Right ventricle myocardium superior (tissue), 1 donor: ENCODE measurements at regions not wholly inside any gene's neighbourhood (a gene's known extent, or its start where the extent isn't known, plus 50 kb on each side); places are given as distances from the start of the nearest gene placed in this dataset.
"Not testable (repeated sequence)": the region's sequence is repeated elsewhere in the genome, so short reads cannot be mapped to it uniquely, and the experiment has no call there.

Experiments
- ATAC-seq: fragments of 200-7000 bp; cut with Tn5 transposase; one replicate; pipeline ENCODE4 v1.9.1; 2020; ENCODE audit warnings: mild to moderate bottlenecking; ENCODE audit not compliant: poor library complexity
- DNase-seq: peaks from one replicate; pipeline ENCODE4 v3.0.0-alpha.2; 2020
- intact Hi-C: fragments of 100-400 bp; cut with DNase I; formaldehyde crosslinking; loops from one replicate; pipeline ENCODE4 v1.11.2; 2022
- donor health status: DM: no; HTN: yes; CAD: no; lungs with severe emphysema.

DNA sequence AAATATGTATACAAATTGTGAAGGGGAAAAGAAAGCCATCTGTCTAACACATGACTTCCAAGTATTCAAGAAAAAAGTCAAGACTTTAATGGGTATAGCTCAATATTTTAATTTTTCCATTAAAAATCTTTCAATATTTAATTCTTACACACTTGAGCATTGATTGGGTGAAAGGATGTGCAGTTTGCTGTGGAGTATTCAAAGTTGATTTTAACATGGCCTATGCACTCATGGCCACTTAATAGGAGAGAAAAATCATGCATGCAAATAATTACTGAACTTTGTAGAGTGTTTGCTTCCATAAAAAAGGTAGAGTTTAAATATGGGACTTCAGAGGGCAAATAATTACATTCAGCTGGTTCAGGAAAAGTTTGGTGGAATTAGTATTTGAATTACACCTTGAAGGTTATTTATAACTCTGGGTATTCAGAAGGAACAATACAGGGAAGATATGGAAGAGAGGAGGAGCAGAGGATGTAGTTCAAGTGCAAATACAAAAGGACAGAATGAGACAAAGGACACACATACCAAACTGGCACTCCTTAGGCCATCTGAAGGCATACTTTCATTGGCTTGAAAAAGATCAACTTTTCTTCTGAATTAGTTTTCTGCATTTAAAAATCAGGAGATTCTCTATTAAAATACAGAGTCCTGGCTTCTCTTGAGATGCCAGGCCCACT, 90.1 kb downstream of the OTOL1 start:
- DNase-seq (no peak), ATAC-seq (no peak)
- intact Hi-C loops, result no loop called here

DNA sequence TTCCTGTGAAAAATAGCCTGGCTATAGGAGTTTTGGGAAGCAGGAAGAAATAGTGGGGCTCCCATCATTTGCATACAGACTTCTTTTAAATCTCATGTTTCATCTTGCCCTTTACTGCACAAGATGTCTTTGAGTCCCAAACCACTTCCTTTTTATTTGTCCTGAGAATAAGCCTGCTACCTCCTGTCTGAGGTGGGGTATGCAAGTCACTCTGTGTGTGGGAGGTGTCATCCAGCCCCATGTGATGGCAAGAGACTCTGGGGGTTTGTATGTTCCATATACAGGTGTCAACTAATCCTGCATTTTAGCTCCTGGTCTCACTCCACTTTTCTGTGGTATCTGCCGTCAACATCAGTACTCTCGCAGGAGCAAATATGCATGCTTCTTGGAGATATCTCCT, 102.0 kb downstream of the OTOL1 start:
- DNase-seq (no peak), ATAC-seq (no peak)
- intact Hi-C loops, result no loop called here

DNA sequence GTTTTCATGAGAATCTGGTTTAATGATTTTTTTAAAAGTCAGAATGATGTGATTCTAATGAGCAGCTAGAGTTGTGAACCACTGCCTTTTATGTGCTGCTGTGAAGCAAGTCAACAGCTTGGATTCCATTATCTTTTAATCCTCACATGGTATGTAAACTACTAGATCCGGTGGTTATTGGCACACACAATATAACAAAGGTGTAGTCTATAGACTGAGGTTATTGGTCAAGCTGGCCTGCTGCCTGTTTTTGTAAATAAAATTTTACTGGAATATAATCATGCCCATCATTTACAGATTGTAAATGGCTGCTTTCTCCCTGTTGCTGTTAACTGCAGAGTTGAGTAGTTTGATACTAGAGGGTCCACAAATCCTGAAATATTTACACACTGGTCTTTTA, 103.1 kb downstream of the OTOL1 start:
- intact Hi-C loops, result no loop called here
- DNase-seq (no peak), ATAC-seq (no peak)

DNA sequence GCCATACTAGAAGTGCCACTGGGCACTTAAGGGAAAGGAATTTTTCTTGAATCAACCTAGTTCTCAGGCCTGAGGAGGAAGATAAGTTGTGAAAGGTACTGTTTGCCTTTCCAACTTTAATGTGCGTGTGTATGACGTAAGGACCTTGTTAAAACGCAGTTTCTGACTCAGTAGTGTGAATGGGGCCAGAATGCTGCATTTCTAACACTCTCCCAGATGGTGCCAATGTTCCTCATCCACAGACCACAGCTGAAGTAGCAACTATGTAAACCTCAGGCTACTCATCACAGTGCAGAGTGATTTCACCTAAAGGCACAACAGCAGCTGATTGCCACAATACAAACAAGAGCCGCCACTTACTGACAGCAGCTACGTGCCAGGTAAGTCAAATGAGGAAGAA, 103.6 kb downstream of the OTOL1 start:
- intact Hi-C loops, result no loop called here
- ATAC-seq (no peak), DNase-seq (no peak)

DNA sequence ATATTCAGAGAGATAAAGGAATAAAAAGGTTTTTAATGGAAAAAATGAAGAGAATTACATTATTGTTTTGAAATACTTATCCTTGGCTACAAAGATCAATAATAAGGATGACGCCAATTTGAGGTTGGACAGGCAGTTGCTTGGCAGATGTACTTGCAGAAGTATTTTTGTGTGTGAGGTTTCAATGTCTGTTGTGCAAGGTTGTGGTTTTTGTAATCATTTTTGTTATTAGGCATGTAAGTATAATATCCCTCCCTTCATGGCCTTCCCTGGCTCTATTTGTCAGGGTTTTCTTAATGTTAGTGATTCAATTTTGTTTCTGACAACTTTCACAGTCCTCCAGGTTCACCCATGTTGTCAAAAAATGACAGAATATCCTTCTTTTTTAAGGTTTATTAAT, 105.9 kb downstream of the OTOL1 start:
- no peak for ATAC-seq
- no peak for DNase-seq
- intact Hi-C loops, result no loop called here

DNA sequence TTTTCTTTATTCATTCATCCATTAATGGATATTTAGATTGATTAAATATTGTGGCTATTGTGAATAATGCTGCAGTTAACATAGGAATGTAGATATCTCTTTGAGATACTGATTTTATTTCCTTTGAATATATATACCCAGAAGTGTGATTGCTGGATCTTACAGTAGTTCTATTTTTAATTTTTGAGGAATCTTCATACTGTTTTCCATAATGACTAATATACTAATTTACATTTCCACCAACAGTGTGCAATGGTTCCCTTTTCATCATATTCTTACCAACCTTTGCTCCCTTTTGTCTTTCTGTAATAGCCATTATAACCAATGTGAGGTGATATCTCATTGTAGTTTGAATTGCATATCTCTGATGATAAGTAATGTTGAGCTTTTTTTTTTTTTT, 106.3 kb downstream of the OTOL1 start:
- intact Hi-C loops, result no loop called here
- DNase-seq (no peak), ATAC-seq (no peak)

DNA sequence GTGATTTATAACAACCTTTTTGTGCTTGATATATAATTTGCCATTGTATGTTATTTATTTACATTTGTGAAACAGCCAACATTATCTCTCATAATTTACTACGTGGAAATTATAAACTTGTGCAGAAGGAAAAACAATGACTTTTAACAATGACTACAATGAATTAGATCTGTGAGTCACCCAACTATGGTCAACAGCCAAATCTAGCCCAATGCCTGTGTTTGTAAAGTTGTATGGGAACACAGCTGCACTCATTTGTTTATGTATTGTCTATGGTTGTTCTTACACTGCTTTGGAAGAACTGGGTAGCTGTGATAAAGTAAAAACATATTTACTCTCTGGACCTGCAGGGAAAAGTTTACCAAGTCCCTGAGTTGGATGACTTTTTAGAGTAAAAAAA, 110.4 kb downstream of the OTOL1 start:
- intact Hi-C loops, result no loop called here

DNA sequence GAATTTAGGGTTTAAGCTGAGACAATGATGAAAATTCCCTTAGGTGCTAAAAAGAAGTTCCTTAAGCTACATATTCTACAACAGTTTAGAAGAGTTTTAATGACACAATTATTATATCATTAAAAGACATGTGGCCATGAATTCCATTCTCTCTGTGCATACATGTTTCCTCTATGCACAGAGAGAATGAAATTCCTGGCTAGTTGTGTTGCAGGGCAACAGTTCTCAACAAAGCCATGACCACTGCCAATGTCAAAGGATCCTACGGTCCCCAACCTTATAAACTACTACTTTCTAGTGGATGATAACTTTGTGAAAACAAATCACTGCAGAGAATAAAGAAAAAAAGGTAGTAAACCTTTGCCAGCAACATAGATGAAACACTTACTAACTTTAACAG, 122.7 kb downstream of the OTOL1 start:
- intact Hi-C loops, result no loop called here
- DNase-seq (no peak), ATAC-seq (no peak)

More for the DNA sequence above, 110.4 kb downstream of the OTOL1 start:
- DNase-seq, result no peak
- ATAC-seq, result no peak

DNA sequence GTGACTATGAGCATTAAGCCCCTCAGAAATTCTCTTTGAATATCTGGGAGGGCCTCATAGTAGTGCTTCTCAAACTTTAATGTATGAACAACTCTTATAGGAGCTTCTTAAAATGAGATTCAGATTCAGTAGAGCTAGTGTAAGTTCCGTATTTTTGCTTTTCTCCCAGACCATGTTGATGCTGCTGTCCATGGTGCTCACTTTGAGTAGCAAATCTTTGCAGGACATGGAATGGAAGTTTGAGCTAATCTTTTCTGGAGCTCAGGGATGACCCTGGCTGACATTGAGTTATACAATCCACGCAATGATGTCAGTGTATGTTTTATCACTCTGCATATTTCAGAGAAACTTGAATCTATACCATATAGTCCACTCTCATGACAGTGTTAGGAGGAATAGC, 134.2 kb downstream of the OTOL1 start:
- intact Hi-C loops, result no loop called here
- no peak for DNase-seq
- no peak for ATAC-seq

DNA sequence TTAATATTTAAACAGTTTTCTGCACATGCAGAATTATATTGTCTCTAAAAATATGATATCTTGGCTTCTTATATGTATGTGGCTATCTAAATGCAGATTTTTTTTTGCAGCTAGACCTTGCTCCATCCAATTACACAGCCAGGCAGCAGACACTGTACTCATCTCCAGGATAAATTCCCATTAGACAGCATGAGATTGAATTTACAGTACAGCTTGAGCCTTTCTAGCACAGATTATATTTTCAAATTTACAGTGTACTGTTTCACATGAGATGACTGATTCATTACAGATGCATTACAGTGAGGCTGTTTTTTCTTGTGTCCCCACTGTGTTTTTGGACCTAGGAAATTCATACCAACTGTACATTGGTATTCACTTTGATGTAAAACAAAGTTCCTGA, 134.9 kb downstream of the OTOL1 start:
- no peak for DNase-seq
- no peak for ATAC-seq
- intact Hi-C loops, result no loop called here

DNA sequence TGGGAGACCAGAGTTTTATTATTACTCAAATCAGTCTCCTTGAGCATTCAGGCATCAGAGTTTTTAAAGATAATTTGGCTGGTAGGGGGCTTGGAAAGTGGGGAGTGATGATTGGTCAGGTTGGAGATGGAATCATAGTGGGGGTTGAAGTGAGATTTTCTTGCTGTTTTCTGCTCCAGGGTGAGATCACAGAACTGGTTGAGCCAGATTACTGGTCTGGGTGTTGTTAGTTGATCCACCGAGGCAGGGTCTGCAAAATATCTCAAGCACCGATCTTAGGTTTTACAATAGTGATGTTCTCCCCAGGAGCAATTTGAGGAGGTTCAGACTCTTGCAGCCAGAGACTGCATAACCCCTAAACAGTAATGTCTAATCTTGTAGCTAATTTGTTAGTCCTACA, 141.0 kb downstream of the OTOL1 start:
- ATAC-seq (no peak), DNase-seq (no peak)
- intact Hi-C loops, result no loop called here

DNA sequence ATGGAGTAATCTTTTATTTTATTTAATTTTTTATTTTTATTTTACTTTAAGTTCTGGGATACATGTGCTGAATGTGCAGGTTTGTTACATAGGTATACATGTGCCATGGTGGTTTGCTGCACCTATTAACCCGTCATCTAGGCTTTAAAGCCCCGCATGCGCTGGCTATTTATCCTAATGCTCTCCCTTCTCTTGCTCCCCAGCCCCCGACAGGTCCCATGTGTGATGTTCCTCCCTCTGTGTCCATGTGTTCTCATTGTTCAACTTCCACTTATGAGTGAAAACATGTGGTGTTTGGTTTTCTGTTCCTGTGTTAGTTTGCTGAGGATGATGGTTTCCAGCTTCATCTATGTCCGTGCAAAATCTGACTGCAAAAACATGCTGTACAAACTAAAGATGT, 142.5 kb downstream of the OTOL1 start:
- ATAC-seq, DNase-seq, intact Hi-C loops: not testable (repeated sequence)

DNA sequence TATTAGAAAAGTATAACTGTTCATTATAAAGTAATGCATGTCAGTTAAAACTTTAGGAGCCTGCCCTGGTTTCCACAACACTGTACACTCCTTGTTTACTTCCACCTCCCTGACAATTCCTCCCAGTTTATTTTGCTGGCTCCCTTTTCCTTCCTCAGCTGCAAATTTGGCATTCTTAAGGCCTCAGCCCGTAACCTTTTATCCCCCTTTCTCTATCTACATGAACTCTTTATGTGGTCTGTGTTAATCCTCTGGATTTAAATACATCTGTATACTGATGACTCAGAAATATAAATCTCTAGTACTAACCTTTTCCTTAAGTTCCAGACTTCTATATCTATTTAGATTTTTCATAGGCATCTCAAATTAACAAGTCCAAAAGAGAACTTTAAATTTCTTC, 143.6 kb downstream of the OTOL1 start:
- DNase-seq, result no peak
- intact Hi-C loops, result no loop called here
- no peak for ATAC-seq

DNA sequence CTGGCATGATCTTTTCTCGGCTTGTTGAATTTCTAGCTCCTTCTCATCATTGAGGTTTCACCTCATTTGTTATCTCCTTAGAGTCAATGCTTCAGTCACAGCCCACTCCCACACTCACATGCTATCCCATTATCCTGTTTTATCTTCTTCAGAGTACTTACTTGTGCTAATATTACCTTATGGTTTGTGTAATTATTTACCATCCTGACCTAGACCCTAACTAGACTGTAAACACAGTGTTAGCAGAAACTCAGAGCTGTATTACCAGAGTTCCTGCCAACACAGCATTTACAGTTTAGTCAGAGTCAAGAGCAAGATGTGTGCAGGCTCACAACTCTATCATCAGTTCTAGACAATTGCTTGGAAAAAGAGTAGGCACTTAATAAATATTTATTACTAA, 144.7 kb downstream of the OTOL1 start:
- intact Hi-C loops, result no loop called here
- no peak for ATAC-seq
- no peak for DNase-seq

DNA sequence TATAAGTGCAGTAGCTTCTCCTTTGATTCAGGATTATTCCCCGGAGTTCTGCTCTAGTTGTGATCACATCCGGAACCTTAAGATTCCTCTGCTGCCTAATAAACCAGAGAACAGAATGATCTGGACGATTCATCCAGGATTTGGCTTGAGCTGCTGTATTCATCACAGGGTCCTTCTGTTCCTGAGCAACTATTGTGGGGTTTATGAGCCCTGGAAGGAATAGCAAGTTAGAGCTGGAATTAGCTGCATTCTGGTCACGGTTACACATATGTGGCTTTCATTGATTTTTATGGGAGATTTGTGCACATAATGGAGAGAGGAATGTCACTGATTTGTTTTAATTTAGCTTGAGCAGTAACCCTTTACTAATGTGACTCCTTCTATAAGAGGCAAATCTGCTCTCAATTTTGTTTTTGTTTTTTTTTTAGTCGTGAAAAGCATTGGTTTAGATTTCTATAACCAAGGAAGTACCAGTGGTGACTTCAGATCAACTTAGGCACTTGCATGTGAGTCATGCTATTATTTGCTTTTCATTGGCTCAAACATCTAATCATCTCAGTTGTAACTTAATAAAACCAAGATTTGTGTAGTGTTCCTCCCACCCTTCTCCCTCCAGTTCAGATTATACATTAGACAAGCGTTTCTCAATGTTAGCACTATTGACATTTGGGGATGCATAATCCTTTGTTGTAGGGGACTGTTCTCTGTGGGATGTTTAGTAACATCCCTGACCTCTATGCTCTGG, 148.5 kb downstream of the OTOL1 start:
- intact Hi-C loops, result no loop called here
- ATAC-seq, result no peak
- no peak for DNase-seq

DNA sequence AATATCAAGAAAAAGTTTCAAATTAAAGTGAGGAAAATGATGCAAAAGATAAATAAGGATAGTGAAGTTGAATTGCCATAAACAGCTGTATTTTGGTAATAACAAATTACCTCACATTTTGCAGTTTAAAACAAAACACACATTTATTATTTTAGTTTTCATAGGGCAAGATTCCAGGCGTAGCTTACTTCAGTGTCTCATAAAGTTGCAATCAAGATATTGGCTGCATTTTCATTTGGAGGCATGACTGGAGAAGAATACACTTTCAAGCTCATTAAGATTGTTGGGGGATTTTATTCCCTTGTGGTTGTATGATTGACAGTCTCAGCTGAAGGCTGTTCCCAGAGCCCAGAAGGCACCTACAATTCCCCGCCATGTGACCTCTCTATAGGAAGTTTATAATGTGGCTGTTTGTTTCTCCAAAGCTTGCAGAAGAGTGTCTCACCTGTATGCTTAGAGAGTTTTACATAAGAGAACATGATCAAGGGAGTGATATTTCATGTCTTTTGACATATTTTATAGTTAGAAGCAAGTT, 151.4 kb downstream of the OTOL1 start:
- ATAC-seq (no peak), DNase-seq (no peak)
- intact Hi-C loops, result no loop called here

DNA sequence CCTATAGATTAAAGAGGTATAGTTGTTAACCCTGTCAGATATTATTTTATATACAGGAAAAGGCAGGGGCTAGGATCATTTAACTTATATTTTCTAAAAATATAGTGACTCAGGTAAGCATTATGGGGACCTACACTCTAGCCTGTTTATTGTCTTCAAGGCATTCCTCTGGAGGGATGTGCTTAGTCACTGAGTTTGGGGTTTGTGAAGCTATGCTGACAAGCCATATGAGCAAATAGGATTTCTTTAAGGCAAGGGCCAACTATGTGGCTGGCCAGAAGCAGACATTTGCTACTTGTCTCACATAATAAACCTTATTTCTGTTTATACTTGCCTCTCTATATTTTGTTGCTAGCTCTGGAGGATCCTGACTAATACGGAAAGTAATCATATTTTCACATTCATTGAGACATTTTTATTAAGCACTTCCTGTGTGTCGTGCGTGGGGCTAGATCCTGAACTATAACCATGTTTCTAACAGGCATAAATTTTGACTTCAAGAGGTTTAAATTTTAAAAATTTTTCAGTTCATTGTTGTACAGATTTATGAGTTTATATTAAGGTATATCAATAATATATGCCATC, 153.4 kb downstream of the OTOL1 start:
- ATAC-seq (no peak), DNase-seq (no peak)
- intact Hi-C loops, result no loop called here

DNA sequence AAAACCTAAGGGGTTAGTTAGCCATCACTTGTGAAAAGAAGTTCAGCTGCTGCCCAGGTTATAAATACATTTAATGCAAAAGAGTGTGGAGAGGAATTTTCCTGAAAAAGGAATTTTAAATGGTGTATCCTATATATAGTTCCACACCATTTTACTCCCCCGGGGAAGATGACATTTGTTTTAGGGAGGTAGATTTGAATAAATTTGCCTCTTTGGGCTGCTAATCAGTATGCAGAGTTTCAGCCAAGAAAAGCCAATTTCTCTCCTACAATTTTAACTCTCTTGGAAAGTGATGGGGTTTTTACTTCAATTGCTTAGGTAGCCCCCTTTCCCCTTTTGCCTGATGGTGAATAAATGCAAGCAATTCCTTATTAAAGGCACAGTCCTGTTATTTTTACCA, 161.2 kb downstream of the OTOL1 start:
- no peak for ATAC-seq
- intact Hi-C loops, result no loop called here

DNA sequence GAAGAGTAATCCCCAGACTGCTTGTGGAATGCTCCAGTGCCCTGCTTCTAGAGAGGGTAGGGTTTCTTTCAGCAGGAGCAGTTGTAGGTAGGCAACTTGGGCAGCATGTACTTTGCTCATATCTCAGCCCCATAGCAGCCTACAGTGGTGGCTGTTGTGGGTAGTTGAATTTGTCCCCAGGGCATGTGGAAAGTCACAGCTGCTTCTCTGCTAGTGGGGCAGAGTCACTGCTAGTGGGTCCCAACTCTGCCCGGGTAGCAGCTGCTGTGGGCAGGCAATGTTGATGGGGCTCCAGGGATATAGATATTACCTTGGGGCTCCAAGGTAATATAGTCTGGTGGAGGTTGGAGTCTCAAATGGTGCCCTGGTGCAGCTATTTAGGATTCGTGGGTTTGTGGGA, 174.5 kb downstream of the OTOL1 start:
- no peak for DNase-seq

More for the DNA sequence above, 161.2 kb downstream of the OTOL1 start:
- no peak for DNase-seq

DNA sequence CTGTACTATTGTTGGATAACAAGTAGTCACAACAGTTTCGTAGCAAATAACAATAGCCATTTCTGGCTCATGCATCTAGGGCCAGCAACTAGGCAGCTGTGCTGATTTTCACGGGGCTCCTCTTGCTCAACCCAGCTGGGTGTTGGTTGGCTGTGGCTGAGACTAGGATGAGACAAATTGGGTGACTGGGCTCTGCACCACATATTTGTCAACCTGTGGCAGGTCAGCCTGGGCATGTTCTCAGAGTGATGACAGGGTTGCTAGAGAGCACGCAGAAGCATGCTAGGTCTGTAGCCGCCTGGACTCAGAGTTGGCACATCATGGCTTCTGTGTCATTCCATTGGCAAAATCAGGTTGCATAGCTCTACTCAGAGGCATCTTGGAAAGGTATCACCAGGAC, 175.9 kb downstream of the OTOL1 start:
- intact Hi-C loops, result no loop called here
- peak; percentile 95 for ATAC-seq
- peak; percentile 50 for DNase-seq

More for the DNA sequence above, 174.5 kb downstream of the OTOL1 start:
- no peak for ATAC-seq
- intact Hi-C loops, result no loop called here
